ENCODE measurements at regions not wholly inside any gene's neighbourhood (a gene's known extent, or its start where the extent isn't known, plus 50 kb on each side); places are given as distances from the start of the nearest gene placed in this dataset.

- Histone ChIP-seq H3K4me3 (ENCODE audit: low read depth, low read length, poor library complexity, severe bottlenecking) (no peak overlapping the region), H2AFZ (ENCODE audit: low read length) (no peak overlapping the region), H3K4me2 (ENCODE audit: low read length) (no peak overlapping the region), H3K27ac (ENCODE audit: low read depth, low read length, poor library complexity, severe bottlenecking) (no peak overlapping the region), H3K9me2 (ENCODE audit: low read depth, low read length) (no peaks in the 10 kb centered on the region), H3K79me2 (ENCODE audit: insufficient read depth, low read length) (no peaks in the 10 kb centered on the region), H3K9ac (ENCODE audit: low read length) (no peak overlapping the region), H3K4me1 (ENCODE audit: insufficient read depth, low read length, severe bottlenecking) (no peaks in the 10 kb centered on the region), H3F3A (ENCODE audit: insufficient read depth, low read length) (no peaks in the 10 kb centered on the region), H4K20me1 (ENCODE audit: insufficient read depth, low read length) (no peaks in the 10 kb centered on the region), H3K27me3 (ENCODE audit: insufficient read depth, low read length) (no peaks in the 10 kb centered on the region), H3K36me3 (ENCODE audit: insufficient read depth, low read length) (no peaks in the 10 kb centered on the region), H3K9me3 (ENCODE audit: low read length) (no peaks in the 10 kb centered on the region)
- TF ChIP-seq EZH2 (IDR thresholded peaks at IDR 0.05; ENCODE audit: borderline replicate concordance, low read length), result no peak
- TF ChIP-seq CTCF (IDR thresholded peaks at IDR 0.05; ENCODE audit: low read length), result no peak
Measured at GRCh38 chr22:27207266-27207665, 549.9 kb downstream of the MIAT start.

- Histone ChIP-seq H3K4me3 (ENCODE audit: low read depth, low read length, poor library complexity, severe bottlenecking) (no peak overlapping the region), H3K27me3 (ENCODE audit: insufficient read depth, low read length) (no peaks in the 10 kb centered on the region), H3K9me2 (ENCODE audit: low read depth, low read length) (no peaks in the 10 kb centered on the region), H3K4me2 (ENCODE audit: low read length) (no peak overlapping the region), H3K4me1 (ENCODE audit: insufficient read depth, low read length, severe bottlenecking) (no peaks in the 10 kb centered on the region), H3K9me3 (ENCODE audit: low read length) (no peaks in the 10 kb centered on the region), H3K27ac (ENCODE audit: low read depth, low read length, poor library complexity, severe bottlenecking) (no peak overlapping the region), H3K9ac (ENCODE audit: low read length) (no peak overlapping the region), H4K20me1 (ENCODE audit: insufficient read depth, low read length) (no peaks in the 10 kb centered on the region), H3K79me2 (ENCODE audit: insufficient read depth, low read length) (no peaks in the 10 kb centered on the region), H3F3A (ENCODE audit: insufficient read depth, low read length) (no peaks in the 10 kb centered on the region), H2AFZ (ENCODE audit: low read length) (no peak overlapping the region), H3K36me3 (ENCODE audit: insufficient read depth, low read length) (no peaks in the 10 kb centered on the region)
- TF ChIP-seq EZH2 (IDR thresholded peaks at IDR 0.05; ENCODE audit: borderline replicate concordance, low read length), result no peak
- TF ChIP-seq CTCF (IDR thresholded peaks at IDR 0.05; ENCODE audit: low read length), result no peak
Measured at GRCh38 chr22:27207907-27208306, 550.5 kb downstream of the MIAT start.

- TF ChIP-seq CTCF (IDR thresholded peaks at IDR 0.05; ENCODE audit: low read length) (no peak), EZH2 (IDR thresholded peaks at IDR 0.05; ENCODE audit: borderline replicate concordance, low read length) (no peak)
- H3K36me3 ChIP-seq (ENCODE audit: insufficient read depth, low read length), result no peaks in the 10 kb centered on the region
- no peak overlapping the region for H3K27ac ChIP-seq (ENCODE audit: low read depth, low read length, poor library complexity, severe bottlenecking)
- no peak overlapping the region for H3K4me3 ChIP-seq (ENCODE audit: low read depth, low read length, poor library complexity, severe bottlenecking)
- no peaks in the 10 kb centered on the region for H4K20me1 ChIP-seq (ENCODE audit: insufficient read depth, low read length)
- H2AFZ ChIP-seq (ENCODE audit: low read length), result no peak overlapping the region
- no peak overlapping the region for H3K9ac ChIP-seq (ENCODE audit: low read length)
- H3K27me3 ChIP-seq (ENCODE audit: insufficient read depth, low read length), result no peaks in the 10 kb centered on the region
- no peaks in the 10 kb centered on the region for H3K79me2 ChIP-seq (ENCODE audit: insufficient read depth, low read length)
- H3K9me3 ChIP-seq (ENCODE audit: low read length), result no peaks in the 10 kb centered on the region
- no peak overlapping the region for H3K4me2 ChIP-seq (ENCODE audit: low read length)
- H3F3A ChIP-seq (ENCODE audit: insufficient read depth, low read length), result no peaks in the 10 kb centered on the region
- H3K9me2 ChIP-seq (ENCODE audit: low read depth, low read length), result no peaks in the 10 kb centered on the region
- no peaks in the 10 kb centered on the region for H3K4me1 ChIP-seq (ENCODE audit: insufficient read depth, low read length, severe bottlenecking)
Measured at GRCh38 chr22:27210111-27210730, 552.8 kb downstream of the MIAT start.

All from OCI-LY1 (cell line).